ENCODE measurements at regions not wholly inside any gene's neighbourhood (a gene's known extent, or its start where the extent isn't known, plus 50 kb on each side); places are given as distances from the start of the nearest gene placed in this dataset.
A peak's percentile ranks its signal among the peaks of the same experiment; 100 is the strongest.

- no peak overlapping the region for H3K4me3 ChIP-seq (ENCODE audit: low read depth, low read length)
- no peak for TF ChIP-seq CTCF (IDR thresholded peaks at IDR 0.05; ENCODE audit: borderline replicate concordance, insufficient read depth, low read depth, low read length)
Measured at GRCh38 chr5:32851559-32852173, 140.5 kb downstream of the NPR3 start.

- H3K4me3 ChIP-seq (ENCODE audit: low read depth, low read length), result no peak overlapping the region
- peak; percentile 5; the same call in 1 of the 2 replicates for TF ChIP-seq CTCF (IDR thresholded peaks at IDR 0.05; ENCODE audit: borderline replicate concordance, insufficient read depth, low read depth, low read length)
Measured at GRCh38 chr5:32852535-32852934, 141.4 kb downstream of the NPR3 start.

- TF ChIP-seq CTCF (IDR thresholded peaks at IDR 0.05; ENCODE audit: borderline replicate concordance, insufficient read depth, low read depth, low read length), result no peak
- no peak overlapping the region for H3K4me3 ChIP-seq (ENCODE audit: low read depth, low read length)
Measured at GRCh38 chr5:32852976-32853375, 141.9 kb downstream of the NPR3 start.

- no peak for TF ChIP-seq CTCF (IDR thresholded peaks at IDR 0.05; ENCODE audit: borderline replicate concordance, insufficient read depth, low read depth, low read length)
- H3K4me3 ChIP-seq (ENCODE audit: low read depth, low read length), result no peak overlapping the region
Measured at GRCh38 chr5:32854473-32854872, 143.4 kb downstream of the NPR3 start.

- no peak overlapping the region for H3K4me3 ChIP-seq (ENCODE audit: low read depth, low read length)
- TF ChIP-seq CTCF (IDR thresholded peaks at IDR 0.05; ENCODE audit: borderline replicate concordance, insufficient read depth, low read depth, low read length), result no peak
Measured at GRCh38 chr5:32859211-32859641, 148.1 kb downstream of the NPR3 start.

GRCh38 chr5:32865475-32865874 lies 154.4 kb downstream of the NPR3 start:
- no peak overlapping the region for H3K4me3 ChIP-seq (ENCODE audit: low read depth, low read length)
- no peak for TF ChIP-seq CTCF (IDR thresholded peaks at IDR 0.05; ENCODE audit: borderline replicate concordance, insufficient read depth, low read depth, low read length)

- no peak overlapping the region for H3K4me3 ChIP-seq (ENCODE audit: low read depth, low read length)
- no peak for TF ChIP-seq CTCF (IDR thresholded peaks at IDR 0.05; ENCODE audit: borderline replicate concordance, insufficient read depth, low read depth, low read length)
Measured at GRCh38 chr5:32866138-32866537, 155.0 kb downstream of the NPR3 start.
